Caco-2 (cell line): ENCODE measurements at regions not wholly inside any gene's neighbourhood (a gene's known extent, or its start where the extent isn't known, plus 50 kb on each side); places are given as distances from the start of the nearest gene placed in this dataset.

Experiments
- BruUV-seq: library from RNA; stranded (reverse); fragments of 400-500 nt; replicated peaks from 2 replicates; lab custom pipeline; 2021; lab: Mats Ljungman, UMichigan
- CTCF ChIA-PET: fragments of 300-600 bp; sonication (Branson Sonifier 250); formaldehyde crosslinking; loops from one replicate; lab custom pipeline; 2022; ENCODE audit warnings: antibody characterized with exemption; lab: Charles Lee
- POLR2A ChIA-PET: fragments of 300-600 bp; sonication (Branson Sonifier 250); formaldehyde crosslinking; loops from one replicate; lab custom pipeline; 2022; ENCODE audit warnings: antibody characterized with exemption; lab: Charles Lee
- DNase-seq, 2 experiments: peaks; one replicate each; pipeline versions ENCODE4 v3.0.0 to v3.0.0-alpha.2; 2020 to 2022
- H3K27me3 ChIP-seq: replicated peaks from 2 replicates; pipeline ENCODE4 v1.6.0; 2011; ENCODE audit warnings: low read length; ENCODE audit not compliant: control insufficient read depth, insufficient read depth
- H3K36me3 ChIP-seq: 2 replicates; pipeline ENCODE4 v1.5.1; 2011; ENCODE audit warnings: low read length; ENCODE audit not compliant: control insufficient read depth, insufficient read depth
- H3K4me1 ChIP-seq: fragments of 250-450 bp; sonication (Bioruptor Pico); 2 replicates; pipeline ENCODE4 v1.5.1; 2020; ENCODE audit warnings: mild to moderate bottlenecking
- H3K4me3 ChIP-seq: 2 replicates; pipeline ENCODE4 v1.5.1; 2011; ENCODE audit warnings: low read depth, mild to moderate bottlenecking, control low read depth, low read length
- H3K9me3 ChIP-seq: fragments of 250-450 bp; sonication (Bioruptor Pico); 2 replicates; pipeline ENCODE4 v1.5.1; 2020; ENCODE audit warnings: mild to moderate bottlenecking, moderate library complexity
- H3K27ac Mint-ChIP-seq: one replicate; pipeline ENCODE4 v1.8.0; 2022; ENCODE audit warnings: mixed read lengths; ENCODE audit not compliant: unreplicated experiment
- H3K27me3 Mint-ChIP-seq: one replicate; pipeline ENCODE4 v1.8.0; 2022; ENCODE audit warnings: mixed read lengths; ENCODE audit not compliant: insufficient read depth, unreplicated experiment
- H3K36me3 Mint-ChIP-seq: one replicate; pipeline ENCODE4 v1.8.0; 2022; ENCODE audit warnings: mild to moderate bottlenecking, mixed read lengths; ENCODE audit not compliant: insufficient read depth, unreplicated experiment
- H3K4me1 Mint-ChIP-seq: one replicate; pipeline ENCODE4 v1.8.0; 2022; ENCODE audit warnings: low read depth, mixed read lengths; ENCODE audit not compliant: unreplicated experiment
- H3K4me3 Mint-ChIP-seq: one replicate; pipeline ENCODE4 v1.8.0; 2022; ENCODE audit warnings: mild to moderate bottlenecking, moderate library complexity, mixed read lengths; ENCODE audit not compliant: unreplicated experiment
- H3K9me3 Mint-ChIP-seq: one replicate; pipeline ENCODE4 v1.8.0; 2022; ENCODE audit warnings: mixed read lengths; ENCODE audit not compliant: unreplicated experiment
- CTCF ChIP-seq, 2 experiments: fragments of 200-600 bp in 1 of 2; IDR thresholded peaks; 1 replicate in 1 of 2; 2 replicates in 1 of 2; pipeline versions ENCODE4 v1.5.1 to v1.8.0; 2011 to 2022; ENCODE audit warnings: antibody characterized with exemption in 1 of 2, control low read depth in 1 of 2, inconsistent platforms in 1 of 2, low read depth in 1 of 2, low read length in 1 of 2, mild to moderate bottlenecking in 1 of 2, moderate library complexity in 1 of 2; ENCODE audit not compliant: insufficient read depth in 1 of 2, severe bottlenecking in 1 of 2, unreplicated experiment in 1 of 2
- intact Hi-C: fragments of 100-400 bp; cut with micrococcal nuclease; formaldehyde crosslinking; loops from one replicate; pipeline ENCODE4 v1.10.0; 2022; ENCODE audit not compliant: unreplicated experiment

GRCh38 chr6:10030942-10031537, 383.8 kb downstream of the TFAP2A start:
- Mint-ChIP-seq H3K4me1 (peaks cover 6% of the 10 kb centered on the region), H3K9me3 (no peaks in the 10 kb centered on the region), H3K27ac (no peak overlapping the region), H3K36me3 (no peaks in the 10 kb centered on the region), H3K27me3 (no peaks in the 10 kb centered on the region), H3K4me3 (no peak overlapping the region)
- H3K27me3 ChIP-seq: no peaks in the 10 kb centered on the region
- H3K4me1 ChIP-seq: peaks cover 18% of the 10 kb centered on the region
- intact Hi-C loops: loop anchor here (5.0 to 10.0 kb wide), 2 partner anchors 224 to 371 kb away; no protein-coding TSS in a partner anchor
- H3K36me3 ChIP-seq: no peaks in the 10 kb centered on the region
- ChIA-PET CTCF (interaction anchor here (0.6 kb wide), 1 partner anchor 991 kb away, joined by 3 read pairs; no protein-coding TSS in a partner anchor), POLR2A (interaction anchor here (0.7 kb wide), 1 partner anchor 247 kb away, joined by 3 read pairs; no protein-coding TSS in a partner anchor)
- peak in 1 of 2 experiments; percentile 62 for TF ChIP-seq CTCF (IDR thresholded peaks at IDR 0.05; ENCODE audit: insufficient read depth in 1 of 2, low read depth in 1 of 2, low read length in 1 of 2, severe bottlenecking in 1 of 2, unreplicated experiment in 1 of 2)
- H3K4me3 ChIP-seq: no peak overlapping the region
- no peaks in the 10 kb centered on the region for H3K9me3 ChIP-seq
- no TSS peak for BruUV-seq
- DNase-seq: peak in 1 of 2 experiments; percentile 11

- DNase-seq: no peak
- H3K4me1 Mint-ChIP-seq: peaks cover 6% of the 10 kb centered on the region
- ChIA-PET CTCF (interaction anchor here (0.6 kb wide), 1 partner anchor 100 kb away, joined by 5 read pairs; no protein-coding TSS in a partner anchor), POLR2A (no interaction called here)
- no peak overlapping the region for H3K27ac Mint-ChIP-seq
- TF ChIP-seq CTCF (IDR thresholded peaks at IDR 0.05; ENCODE audit: insufficient read depth in 1 of 2, low read depth in 1 of 2, low read length in 1 of 2, severe bottlenecking in 1 of 2, unreplicated experiment in 1 of 2): no peak
- Histone ChIP-seq H3K36me3 (no peaks in the 10 kb centered on the region), H3K4me3 (no peak overlapping the region), H3K27me3 (no peaks in the 10 kb centered on the region), H3K4me1 (peaks cover 18% of the 10 kb centered on the region), H3K9me3 (no peaks in the 10 kb centered on the region)
- H3K36me3 Mint-ChIP-seq: no peaks in the 10 kb centered on the region
- BruUV-seq: no TSS peak
- no peaks in the 10 kb centered on the region for H3K9me3 Mint-ChIP-seq
- H3K27me3 Mint-ChIP-seq: no peaks in the 10 kb centered on the region
- intact Hi-C loops: no loop called here
- no peak overlapping the region for H3K4me3 Mint-ChIP-seq
These were observed 386.7 kb downstream of the TFAP2A start for GRCh38 chr6:10028222-10028621.

GRCh38 chr6:10019851-10020250, 395.0 kb downstream of the TFAP2A start:
- H3K36me3 Mint-ChIP-seq: no peaks in the 10 kb centered on the region
- ChIA-PET CTCF (no interaction called here), POLR2A (no interaction called here)
- Histone ChIP-seq H3K36me3 (no peaks in the 10 kb centered on the region), H3K27me3 (no peaks in the 10 kb centered on the region), H3K4me1 (no peaks in the 10 kb centered on the region), H3K9me3 (no peaks in the 10 kb centered on the region), H3K4me3 (no peak overlapping the region)
- peaks cover 13% of the 10 kb centered on the region for H3K9me3 Mint-ChIP-seq
- DNase-seq: no peak
- no peak for TF ChIP-seq CTCF (IDR thresholded peaks at IDR 0.05; ENCODE audit: insufficient read depth in 1 of 2, low read depth in 1 of 2, low read length in 1 of 2, severe bottlenecking in 1 of 2, unreplicated experiment in 1 of 2)
- intact Hi-C loops: no loop called here
- H3K4me3 Mint-ChIP-seq: no peak overlapping the region
- no peak overlapping the region for H3K27ac Mint-ChIP-seq
- BruUV-seq: no TSS peak
- H3K27me3 Mint-ChIP-seq: no peaks in the 10 kb centered on the region
- H3K4me1 Mint-ChIP-seq: no peaks in the 10 kb centered on the region
